IgD-negative memory B cell (primary cell): ENCODE measurements at regions not wholly inside any gene's neighbourhood (a gene's known extent, or its start where the extent isn't known, plus 50 kb on each side); places are given as distances from the start of the nearest gene placed in this dataset.

ENCODE experiments used
- H3K27ac Mint-ChIP-seq, 3 donors: one replicate each; pipeline ENCODE4 v1.8.0; 2020 to 2022; ENCODE audit warnings: mild to moderate bottlenecking in 3 of 3, mixed read lengths in 3 of 3, moderate library complexity in 1 of 3
- H3K27me3 Mint-ChIP-seq: one replicate; pipeline ENCODE4 v1.8.0; 2021; ENCODE audit warnings: mixed read lengths
- H3K36me3 Mint-ChIP-seq: one replicate; pipeline ENCODE4 v1.8.0; 2020; ENCODE audit warnings: mild to moderate bottlenecking, mixed read lengths
- H3K4me1 Mint-ChIP-seq, 3 donors: one replicate each; pipeline ENCODE4 v1.8.0; 2020 to 2022; ENCODE audit warnings: mixed read lengths in 3 of 3, mild to moderate bottlenecking in 1 of 3
- H3K4me3 Mint-ChIP-seq, 4 donors: one replicate each; pipeline ENCODE4 v1.8.0; 2020 to 2022; ENCODE audit warnings: mild to moderate bottlenecking in 4 of 4, mixed read lengths in 4 of 4, moderate library complexity in 3 of 4
- H3K9me3 Mint-ChIP-seq, 3 donors: one replicate each; pipeline ENCODE4 v1.8.0; 2020 to 2021; ENCODE audit warnings: mixed read lengths in 3 of 3, mild to moderate bottlenecking in 1 of 3

GRCh38 chr10:98332623-98333269 lies 64.8 kb upstream of the LOXL4 start:
- peaks cover 1% of the 10 kb centered on the region for H3K36me3 Mint-ChIP-seq
- H3K27me3 Mint-ChIP-seq, result no peaks in the 10 kb centered on the region
- no peak overlapping the region for H3K4me3 Mint-ChIP-seq
- H3K9me3 Mint-ChIP-seq, result peaks cover 0 to 5% (median 0%) of the 10 kb centered on the region in 3 donors
- H3K4me1 Mint-ChIP-seq, result peaks cover 0 to 2% (median 0%) of the 10 kb centered on the region in 3 donors
- no peak overlapping the region for H3K27ac Mint-ChIP-seq

DNA sequence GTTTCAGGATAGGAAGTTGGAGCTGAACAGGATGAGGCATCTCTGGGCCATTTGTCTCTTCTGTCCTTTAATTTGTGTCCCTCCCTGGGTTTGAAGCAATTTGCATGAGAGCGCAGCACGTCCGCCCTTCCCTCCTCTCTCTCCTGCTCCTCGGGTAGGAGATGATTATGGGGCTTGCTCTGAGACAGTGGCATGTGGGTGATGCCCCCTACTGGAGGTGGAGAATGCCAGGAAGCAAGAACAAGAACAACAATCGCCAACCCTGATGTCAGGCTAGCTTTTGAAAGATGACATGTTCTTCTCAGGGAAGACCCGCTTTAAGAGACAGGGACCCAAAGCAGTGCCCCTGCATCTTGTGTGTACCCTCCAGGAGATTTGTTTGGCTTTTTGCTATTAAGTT lies 63.9 kb upstream of the LOXL4 start:
- Mint-ChIP-seq H3K9me3 (peaks cover 0 to 5% (median 0%) of the 10 kb centered on the region in 3 donors), H3K36me3 (peaks cover 1% of the 10 kb centered on the region), H3K27me3 (no peaks in the 10 kb centered on the region), H3K4me1 (peaks cover 0 to 2% (median 0%) of the 10 kb centered on the region in 3 donors), H3K27ac (no peak overlapping the region), H3K4me3 (no peak overlapping the region)

DNA sequence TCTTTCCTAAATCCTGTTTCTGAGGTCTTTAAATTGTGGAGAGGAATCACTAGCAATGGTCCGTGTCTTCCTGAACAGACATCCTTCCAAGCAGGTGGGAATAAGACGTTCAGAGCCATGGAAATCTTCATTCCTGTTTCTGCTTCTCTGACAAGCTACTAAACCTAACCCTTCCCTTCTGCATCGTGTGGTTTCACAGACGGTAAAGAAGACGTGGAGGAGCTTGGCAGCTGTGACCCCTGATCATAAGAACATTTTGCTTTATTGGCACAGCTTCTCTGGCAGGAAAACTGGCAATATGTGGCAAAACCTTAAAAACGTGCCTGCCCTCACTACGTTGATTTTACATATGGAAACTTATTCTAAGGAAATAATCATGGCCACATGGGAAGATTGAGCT lies 63.0 kb upstream of the LOXL4 start:
- Mint-ChIP-seq H3K4me3 (no peak overlapping the region), H3K27ac (no peak overlapping the region), H3K27me3 (no peaks in the 10 kb centered on the region), H3K9me3 (peaks cover 0 to 5% (median 0%) of the 10 kb centered on the region in 3 donors), H3K36me3 (peaks cover 1% of the 10 kb centered on the region), H3K4me1 (peaks cover 0 to 3% (median 2%) of the 10 kb centered on the region in 3 donors)

DNA sequence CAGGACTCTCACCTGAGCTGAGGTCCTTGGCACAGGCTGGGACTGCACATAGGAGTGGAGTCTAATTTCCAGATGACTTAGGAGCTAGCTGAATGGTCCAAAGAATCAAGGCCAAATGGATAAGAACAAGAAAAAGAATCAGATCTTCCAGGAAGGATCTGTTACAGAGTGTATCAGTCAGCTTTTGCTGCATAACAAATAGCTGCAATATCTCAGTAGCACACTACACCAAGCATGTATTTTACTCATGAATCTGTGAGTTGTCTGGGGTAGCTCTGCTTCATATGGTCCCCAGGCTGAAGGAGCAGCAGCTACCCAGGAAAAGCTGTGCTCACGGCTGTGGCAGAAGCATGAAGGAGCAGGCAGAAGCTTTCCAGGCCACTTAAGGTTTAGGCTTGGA lies 60.6 kb upstream of the LOXL4 start:
- no peak overlapping the region for H3K4me3 Mint-ChIP-seq
- peaks cover 6% of the 10 kb centered on the region for H3K27me3 Mint-ChIP-seq
- H3K36me3 Mint-ChIP-seq, result no peaks in the 10 kb centered on the region
- no peak overlapping the region for H3K27ac Mint-ChIP-seq
- H3K9me3 Mint-ChIP-seq, result peaks cover 0 to 5% (median 0%) of the 10 kb centered on the region in 3 donors
- H3K4me1 Mint-ChIP-seq, result peaks cover 0 to 3% (median 2%) of the 10 kb centered on the region in 3 donors

DNA sequence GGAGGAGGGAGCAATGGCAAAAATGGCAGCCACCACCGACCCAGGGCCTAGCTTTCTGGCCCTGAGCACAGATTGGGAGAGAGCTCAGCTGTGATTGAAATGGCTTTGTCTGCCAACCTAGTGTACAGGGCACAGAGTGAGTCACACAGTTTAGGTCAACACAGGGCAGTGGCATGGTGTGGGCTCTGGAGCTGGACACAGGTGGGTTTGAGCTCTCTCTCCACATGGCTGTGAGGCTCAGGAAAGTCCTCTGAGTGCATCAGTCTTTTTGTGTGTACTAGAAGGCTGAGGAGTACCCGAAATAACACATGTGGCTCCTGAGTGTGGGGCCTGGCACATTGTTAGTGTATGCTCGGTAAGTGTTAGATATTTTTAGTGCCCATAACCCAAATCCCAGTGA lies 60.2 kb upstream of the LOXL4 start:
- H3K4me1 Mint-ChIP-seq, result peaks cover 0 to 3% (median 0%) of the 10 kb centered on the region in 3 donors
- H3K4me3 Mint-ChIP-seq, result no peak overlapping the region
- H3K27ac Mint-ChIP-seq, result peak overlapping the region in 1 of 3 donors; percentile 47
- peaks cover 0 to 5% (median 0%) of the 10 kb centered on the region in 3 donors for H3K9me3 Mint-ChIP-seq
- no peaks in the 10 kb centered on the region for H3K36me3 Mint-ChIP-seq
- peaks cover 6% of the 10 kb centered on the region for H3K27me3 Mint-ChIP-seq

- peaks cover 0 to 3% (median 0%) of the 10 kb centered on the region in 3 donors for H3K4me1 Mint-ChIP-seq
- peaks cover 6% of the 10 kb centered on the region for H3K27me3 Mint-ChIP-seq
- H3K9me3 Mint-ChIP-seq, result peaks cover 0 to 5% (median 0%) of the 10 kb centered on the region in 3 donors
- H3K4me3 Mint-ChIP-seq, result no peak overlapping the region
- H3K36me3 Mint-ChIP-seq, result no peaks in the 10 kb centered on the region
- no peak overlapping the region for H3K27ac Mint-ChIP-seq
Observed at GRCh38 chr10:98326621-98327027, 58.6 kb upstream of the LOXL4 start.

- Mint-ChIP-seq H3K36me3 (no peaks in the 10 kb centered on the region), H3K4me3 (no peak overlapping the region), H3K27me3 (peaks cover 6% of the 10 kb centered on the region), H3K9me3 (peaks cover 0 to 2% (median 0%) of the 10 kb centered on the region in 3 donors), H3K27ac (no peak overlapping the region), H3K4me1 (peaks cover 0 to 3% (median 0%) of the 10 kb centered on the region in 3 donors)
Observed at GRCh38 chr10:98323221-98324164, 55.5 kb upstream of the LOXL4 start.

DNA sequence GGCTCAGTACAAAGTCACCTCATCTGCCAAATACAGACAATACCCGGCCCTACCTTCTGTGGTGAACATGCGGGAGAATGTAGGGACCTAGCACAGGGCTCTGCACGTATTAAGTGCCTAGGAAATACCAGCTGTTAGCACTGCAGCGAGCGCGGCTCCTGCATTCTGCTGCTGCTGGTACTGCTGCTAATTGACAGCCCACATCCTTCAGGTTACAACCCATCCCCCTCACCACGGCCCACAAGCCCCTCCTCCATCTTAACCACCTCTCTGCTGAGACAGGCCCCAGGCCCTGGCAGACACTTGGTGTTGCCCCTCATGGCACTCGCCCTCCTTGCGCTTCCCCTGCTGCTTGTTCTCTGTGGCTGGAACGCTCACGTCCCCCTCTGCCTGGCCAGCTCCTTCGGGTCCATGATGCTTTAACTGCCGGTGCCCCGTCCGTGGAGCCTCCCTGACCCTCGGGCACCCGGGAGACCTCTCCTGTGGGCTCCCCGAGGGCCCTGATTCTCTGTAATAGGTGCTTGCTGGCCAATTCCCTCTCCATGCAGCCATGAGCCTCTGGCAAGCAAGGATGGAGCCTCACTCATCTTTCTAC lies 53.3 kb upstream of the LOXL4 start:
- Mint-ChIP-seq H3K9me3 (no peaks in the 10 kb centered on the region), H3K4me3 (no peak overlapping the region), H3K27ac (no peak overlapping the region), H3K36me3 (no peaks in the 10 kb centered on the region), H3K4me1 (no peaks in the 10 kb centered on the region), H3K27me3 (peaks cover 8% of the 10 kb centered on the region)

- H3K27ac Mint-ChIP-seq, result no peak overlapping the region
- no peaks in the 10 kb centered on the region for H3K36me3 Mint-ChIP-seq
- no peaks in the 10 kb centered on the region for H3K9me3 Mint-ChIP-seq
- H3K27me3 Mint-ChIP-seq, result peaks cover 10% of the 10 kb centered on the region
- no peaks in the 10 kb centered on the region for H3K4me1 Mint-ChIP-seq
- H3K4me3 Mint-ChIP-seq, result no peak overlapping the region
Observed at GRCh38 chr10:98320486-98321185, 52.6 kb upstream of the LOXL4 start.

DNA sequence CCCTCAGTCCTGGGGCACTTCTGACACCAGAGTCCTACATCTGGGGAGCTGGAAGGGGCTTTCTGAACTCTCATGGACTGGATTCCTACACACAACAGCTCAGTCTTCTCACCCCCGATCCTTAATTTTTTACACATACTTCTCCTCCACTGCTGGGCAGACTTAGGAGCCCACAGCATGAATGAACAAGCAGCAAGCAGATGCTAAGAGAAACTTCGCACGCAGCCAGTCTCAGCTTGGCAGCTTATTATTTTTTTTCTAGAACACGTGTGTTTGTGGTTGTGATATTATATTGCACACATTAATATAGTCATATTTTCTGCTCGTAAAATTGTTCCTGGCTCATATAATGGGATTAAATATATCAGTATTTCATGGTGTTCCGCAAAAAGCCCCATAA lies 50.9 kb upstream of the LOXL4 start:
- no peak overlapping the region for H3K27ac Mint-ChIP-seq
- no peak overlapping the region for H3K4me3 Mint-ChIP-seq
- no peaks in the 10 kb centered on the region for H3K4me1 Mint-ChIP-seq
- no peaks in the 10 kb centered on the region for H3K9me3 Mint-ChIP-seq
- no peaks in the 10 kb centered on the region for H3K36me3 Mint-ChIP-seq
- peaks cover 13% of the 10 kb centered on the region for H3K27me3 Mint-ChIP-seq
